ENCODE measurements at regions not wholly inside any gene's neighbourhood (a gene's known extent, or its start where the extent isn't known, plus 50 kb on each side); places are given as distances from the start of the nearest gene placed in this dataset.
A peak's percentile ranks its signal among the peaks of the same experiment; 100 is the strongest.

DNA sequence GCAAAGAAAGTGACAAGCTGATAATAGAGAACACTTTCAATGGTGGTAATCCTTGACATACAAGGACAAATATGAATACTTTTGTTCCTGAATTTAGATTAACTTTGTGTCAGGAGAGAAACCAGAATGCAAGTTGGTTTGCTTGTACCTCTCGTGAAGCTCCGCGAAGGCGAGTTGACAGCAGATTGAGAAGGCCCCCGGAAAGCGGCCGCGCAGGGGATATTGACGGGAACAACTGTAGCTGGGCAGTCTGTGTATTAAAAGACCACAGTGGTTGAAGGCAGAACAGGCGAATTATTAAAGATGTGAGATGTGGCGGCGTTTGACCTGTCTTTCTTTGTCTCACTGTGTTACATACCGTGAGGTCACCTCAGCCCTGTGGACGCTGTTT is 175.8 kb upstream of the RALGAPA2 start:
- DNase-seq (ENCODE audit: low read depth in 1 of 2, low spot score in 1 of 2): no peak

DNA sequence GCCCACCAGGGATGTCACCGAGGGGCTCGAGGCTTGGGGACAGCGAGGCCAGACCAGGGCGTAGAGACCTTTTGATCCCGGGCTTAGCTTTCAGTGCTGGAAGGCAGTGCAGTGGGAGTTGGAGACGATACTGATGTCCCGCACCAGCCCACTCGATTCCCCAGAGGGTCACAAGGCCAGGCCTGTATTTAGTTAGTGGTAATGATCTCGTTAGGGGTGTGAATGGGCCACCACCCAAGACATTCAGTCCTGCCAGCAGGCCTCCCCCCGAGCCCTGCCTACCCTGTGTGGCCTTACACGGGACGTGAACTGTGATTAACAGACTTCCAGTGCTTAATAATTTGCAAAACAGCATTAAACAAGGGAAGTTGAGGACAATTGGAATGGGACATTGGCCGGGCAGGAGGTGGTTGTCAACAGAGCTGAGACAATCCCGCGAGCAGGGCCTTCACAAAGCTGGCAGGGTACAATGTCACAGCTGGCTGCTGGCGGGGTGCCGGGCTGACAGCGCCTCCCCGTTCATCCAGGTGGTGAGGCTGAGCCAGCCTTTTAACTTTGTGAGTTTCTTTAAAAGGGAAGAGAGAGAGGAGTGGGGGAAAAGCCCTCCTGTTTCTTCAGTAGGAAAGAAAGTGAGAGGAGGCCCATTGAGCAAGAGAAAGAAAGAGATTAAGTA is 175.3 kb upstream of the RALGAPA2 start:
- no peak for DNase-seq (ENCODE audit: low read depth in 1 of 2, low spot score in 1 of 2)

DNA sequence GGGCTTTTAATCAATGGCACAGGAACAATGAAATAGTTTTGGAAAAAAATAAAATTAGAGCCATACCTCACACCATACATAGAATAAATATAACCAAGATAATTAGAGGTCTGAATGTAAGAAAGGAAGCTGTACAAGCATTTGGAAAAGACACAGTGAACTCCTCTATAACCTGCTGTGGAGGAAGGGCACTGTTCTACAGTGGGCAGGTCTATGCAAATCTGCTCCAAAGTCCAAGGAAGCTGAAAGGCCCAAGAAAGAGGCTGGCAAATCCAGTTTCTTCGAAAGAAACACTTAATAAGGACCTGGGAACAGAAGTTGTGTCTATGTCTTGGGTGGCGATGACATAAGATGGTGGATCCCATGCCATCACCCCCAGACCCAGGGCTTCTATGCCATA is 169.4 kb upstream of the RALGAPA2 start:
- no peak for DNase-seq (ENCODE audit: low read depth in 1 of 2, low spot score in 1 of 2)

DNA sequence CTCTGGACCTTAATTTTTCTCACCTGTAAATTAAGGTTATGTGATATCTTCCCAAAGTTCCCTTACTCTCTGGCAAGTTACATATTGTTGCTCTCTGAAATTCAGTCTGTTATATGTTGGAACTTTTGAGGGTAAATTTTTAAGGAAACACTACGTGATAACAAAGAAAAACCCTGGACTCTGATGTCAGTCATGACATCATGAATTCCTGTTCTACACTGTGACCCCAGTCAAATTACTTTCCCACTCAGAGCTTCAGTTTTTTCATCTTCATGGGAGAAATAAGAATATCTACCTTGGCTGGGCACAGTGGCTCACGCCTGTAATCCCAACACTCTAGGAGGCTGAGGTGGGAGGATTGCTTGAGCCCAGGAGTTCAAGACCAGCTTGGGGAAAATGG is 164.6 kb upstream of the RALGAPA2 start:
- DNase-seq (ENCODE audit: low read depth in 1 of 2, low spot score in 1 of 2): no peak

DNA sequence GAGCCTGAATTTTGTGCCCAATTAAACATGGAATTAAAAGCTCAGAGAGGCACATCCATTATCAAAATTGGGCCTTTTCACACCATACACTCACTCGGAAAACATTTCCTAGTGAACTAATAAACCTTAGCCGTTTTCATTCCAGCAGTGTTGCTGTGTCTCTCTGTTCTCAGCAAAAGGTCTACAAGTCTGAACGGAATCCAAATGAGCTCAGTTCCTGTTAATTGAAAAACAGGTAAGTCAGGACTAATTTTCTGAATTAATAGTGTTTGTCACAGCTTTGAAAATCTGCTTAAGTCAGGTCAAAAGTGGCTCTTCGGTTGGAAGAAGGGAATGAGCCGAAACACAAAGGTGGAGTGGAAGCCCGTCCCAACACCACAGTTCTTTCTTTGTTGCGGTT is 163.3 kb upstream of the RALGAPA2 start:
- no peak for DNase-seq (ENCODE audit: low read depth in 1 of 2, low spot score in 1 of 2)

DNA sequence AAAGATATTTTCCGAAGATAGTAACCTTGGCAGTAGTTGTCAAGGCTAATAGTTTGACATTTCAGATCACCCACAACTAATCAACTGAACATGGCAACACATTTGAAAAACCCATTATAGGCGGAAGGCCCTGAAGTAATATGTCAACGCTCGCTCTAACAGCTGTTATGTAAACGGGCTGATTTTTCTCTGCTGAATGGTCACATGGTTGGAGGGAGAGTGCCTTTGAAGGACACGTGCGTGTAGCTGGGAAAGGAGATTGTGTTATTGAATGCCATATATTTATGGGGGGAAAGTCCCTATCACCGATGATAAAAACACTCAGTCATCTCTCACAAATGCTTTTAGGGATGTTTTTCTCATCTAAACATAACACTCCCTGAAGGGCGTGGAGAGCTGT is 160.0 kb upstream of the RALGAPA2 start:
- no peak for DNase-seq (ENCODE audit: low read depth in 1 of 2, low spot score in 1 of 2)

DNA sequence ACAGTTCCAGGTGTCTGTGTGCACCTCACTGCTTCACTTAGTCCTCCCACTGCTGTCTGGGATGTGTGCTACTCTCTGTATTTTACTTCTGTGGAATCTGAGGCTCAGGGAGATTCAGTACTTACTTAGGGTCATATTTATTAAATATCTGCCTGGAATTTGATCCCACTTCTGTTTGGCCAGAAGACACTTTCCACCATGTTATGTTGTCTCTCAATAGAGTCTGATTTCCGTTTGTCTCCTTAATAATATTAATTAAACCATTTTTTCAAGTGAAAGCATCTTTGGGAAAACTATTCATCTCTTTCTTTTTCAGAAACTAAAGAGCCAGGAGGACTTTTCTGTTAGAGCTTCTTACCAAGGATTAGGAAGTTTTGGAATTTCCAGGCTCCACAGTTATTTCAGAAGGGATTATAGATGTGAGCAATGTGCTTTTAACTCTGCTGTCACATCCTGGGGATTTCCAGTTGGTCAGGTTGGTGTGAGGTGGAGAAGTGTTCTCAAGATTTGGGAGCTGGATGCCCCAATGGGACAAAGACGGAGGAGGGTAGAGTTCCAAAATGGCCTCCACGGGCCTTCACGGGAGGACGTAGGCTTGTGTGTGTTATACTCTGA is 156.8 kb upstream of the RALGAPA2 start:
- no peak for DNase-seq (ENCODE audit: low read depth in 1 of 2, low spot score in 1 of 2)

DNA sequence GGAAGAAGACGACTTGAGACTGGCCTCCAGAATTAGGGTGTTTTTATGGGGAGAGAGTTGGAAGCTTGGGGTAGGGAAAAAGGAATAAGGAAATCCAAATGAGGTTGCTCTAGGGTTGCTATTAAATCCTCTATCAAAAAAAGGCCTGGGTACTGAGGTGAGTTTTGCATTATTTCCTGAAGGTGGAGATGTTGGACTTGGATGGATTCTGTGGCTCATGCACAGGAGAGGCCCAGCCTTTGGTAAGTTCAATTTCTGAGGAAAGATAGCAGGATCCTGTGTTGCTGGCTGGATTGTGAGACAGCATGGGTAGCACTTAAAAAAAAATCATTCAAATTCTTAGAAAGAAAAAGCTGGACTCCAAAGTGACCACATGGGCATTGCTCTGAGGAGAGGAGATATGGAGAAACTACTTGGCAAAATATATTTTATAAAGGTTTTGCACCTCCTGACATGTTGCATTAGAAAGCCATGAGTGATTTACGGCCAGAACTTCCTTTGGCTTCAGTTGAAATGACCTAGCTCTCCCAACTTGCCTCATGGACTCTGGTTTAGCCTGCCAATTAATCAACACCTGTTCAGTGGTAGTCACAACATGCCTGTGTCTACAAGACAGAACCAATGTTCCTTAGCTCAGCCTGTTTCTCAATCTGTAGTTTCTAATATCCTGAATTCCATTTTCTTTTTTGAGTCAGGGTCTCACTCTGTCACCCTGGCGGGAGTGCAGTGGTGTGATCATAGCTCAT is 152.1 kb upstream of the RALGAPA2 start:
- DNase-seq (ENCODE audit: low read depth in 1 of 2, low spot score in 1 of 2): no peak

DNA sequence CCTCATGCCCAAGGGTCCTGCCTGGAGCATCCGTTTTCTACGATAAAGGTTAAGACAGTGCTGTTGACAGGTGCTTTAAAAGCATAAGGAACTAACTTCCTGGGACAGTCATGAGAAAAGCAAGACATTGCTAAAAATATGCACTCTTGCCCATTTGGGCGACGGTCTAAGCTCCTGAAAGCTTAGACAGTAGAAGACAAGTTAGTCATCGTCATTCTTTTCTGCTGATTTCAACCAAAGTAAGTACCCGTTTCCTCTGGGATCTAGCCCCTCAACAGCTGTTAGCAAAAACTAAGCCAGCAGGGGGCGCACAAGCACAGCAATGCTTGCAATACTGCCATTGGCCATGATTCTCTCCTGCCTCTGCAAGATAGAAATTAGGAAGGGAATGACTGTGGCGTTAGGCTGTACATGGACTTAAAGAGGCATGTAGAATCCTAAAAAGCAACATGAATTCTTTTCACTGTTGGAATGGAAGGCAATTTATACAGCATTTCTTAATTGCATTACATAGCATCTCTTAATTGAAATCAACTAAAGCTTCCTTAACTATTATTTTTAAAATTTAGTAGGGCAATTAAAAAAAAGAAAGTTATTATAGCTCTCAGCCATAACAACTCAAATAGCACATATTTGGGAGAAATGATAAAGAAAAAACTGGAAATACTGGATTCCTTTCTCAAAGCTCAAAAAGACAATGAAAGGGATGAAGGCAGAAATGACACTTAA is 147.8 kb upstream of the RALGAPA2 start:
- peak; percentile 56 to 72 for DNase-seq (ENCODE audit: low read depth in 1 of 2, low spot score in 1 of 2)

DNA sequence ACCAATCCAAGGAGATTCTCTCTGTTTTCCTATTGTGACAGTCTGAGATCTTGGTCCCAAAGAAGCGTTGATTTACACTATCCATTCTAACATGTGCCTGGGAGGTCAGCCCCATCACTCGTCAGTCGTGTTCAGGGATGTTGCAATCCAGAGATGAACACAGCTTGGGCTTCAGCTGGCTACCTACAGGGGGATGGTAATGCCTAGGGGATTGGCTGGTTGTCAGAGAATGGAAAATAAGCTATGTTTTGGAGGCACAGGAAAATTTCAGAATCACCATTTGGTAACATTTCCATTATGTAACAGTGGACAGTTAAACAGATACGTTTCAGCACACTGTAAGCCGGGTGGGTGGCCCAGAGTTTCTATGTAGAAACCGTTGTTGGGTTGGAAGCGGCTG is 147.1 kb upstream of the RALGAPA2 start:
- no peak for DNase-seq (ENCODE audit: low read depth in 1 of 2, low spot score in 1 of 2)

DNA sequence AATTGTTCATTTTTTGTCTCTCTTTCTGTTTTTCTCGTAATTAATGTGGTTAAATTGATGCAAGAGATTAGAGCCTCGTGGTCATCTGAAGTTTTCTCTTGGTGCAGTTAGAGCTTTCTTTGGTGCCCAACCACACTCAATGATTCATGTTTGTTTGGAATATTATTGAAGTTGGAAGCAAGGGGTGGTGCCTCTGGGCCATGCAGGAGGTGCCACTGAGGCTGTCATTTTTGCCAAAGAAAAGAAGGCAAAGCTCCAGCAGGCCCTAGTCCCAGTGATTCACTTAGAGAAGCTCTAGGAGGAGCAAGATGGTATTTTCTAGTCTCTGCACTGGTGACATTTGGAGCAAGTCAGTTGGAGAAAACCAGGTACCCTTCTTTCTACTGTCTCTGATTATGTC is 144.5 kb upstream of the RALGAPA2 start:
- no peak for DNase-seq (ENCODE audit: low read depth in 1 of 2, low spot score in 1 of 2)

DNA sequence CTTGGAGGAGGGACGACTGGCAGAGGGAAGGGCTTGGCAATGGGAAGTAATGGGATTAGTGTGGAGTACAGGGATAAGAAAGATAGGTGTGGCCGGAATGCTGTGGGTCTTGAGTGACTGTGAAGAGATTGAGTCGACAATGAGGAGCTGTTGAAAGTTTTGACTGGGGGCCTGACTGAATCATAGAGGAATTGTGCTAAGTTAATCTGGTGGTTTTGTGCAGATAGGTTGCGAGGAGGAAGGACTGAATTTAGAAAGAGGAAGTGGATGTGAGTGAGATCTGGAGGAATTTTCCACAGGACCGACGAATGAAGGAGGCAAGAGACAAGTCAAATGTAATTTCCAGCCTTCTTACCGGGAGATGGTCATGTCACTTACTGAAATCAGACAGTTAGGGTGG is 143.9 kb upstream of the RALGAPA2 start:
- no peak for DNase-seq (ENCODE audit: low read depth in 1 of 2, low spot score in 1 of 2)

DNA sequence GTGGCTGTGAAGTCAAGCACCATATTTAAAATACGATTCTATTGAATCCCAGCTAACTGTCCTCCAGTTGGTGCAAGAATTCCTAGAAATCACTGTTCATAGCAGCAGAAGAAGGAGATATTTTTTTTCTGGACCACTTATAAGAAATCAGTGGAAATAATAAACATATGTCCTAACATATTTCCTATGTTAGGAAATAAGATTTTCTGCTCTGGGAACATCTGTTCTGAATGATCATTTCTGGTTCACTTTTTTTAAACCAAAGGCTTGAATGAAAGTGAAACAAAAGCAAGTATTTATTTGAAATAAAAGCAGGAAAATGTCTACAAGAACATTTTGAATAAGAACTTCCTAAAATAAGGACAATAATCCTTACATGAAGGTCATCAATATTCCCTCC is 138.9 kb upstream of the RALGAPA2 start:
- no peak for DNase-seq (ENCODE audit: low read depth in 1 of 2, low spot score in 1 of 2)

DNA sequence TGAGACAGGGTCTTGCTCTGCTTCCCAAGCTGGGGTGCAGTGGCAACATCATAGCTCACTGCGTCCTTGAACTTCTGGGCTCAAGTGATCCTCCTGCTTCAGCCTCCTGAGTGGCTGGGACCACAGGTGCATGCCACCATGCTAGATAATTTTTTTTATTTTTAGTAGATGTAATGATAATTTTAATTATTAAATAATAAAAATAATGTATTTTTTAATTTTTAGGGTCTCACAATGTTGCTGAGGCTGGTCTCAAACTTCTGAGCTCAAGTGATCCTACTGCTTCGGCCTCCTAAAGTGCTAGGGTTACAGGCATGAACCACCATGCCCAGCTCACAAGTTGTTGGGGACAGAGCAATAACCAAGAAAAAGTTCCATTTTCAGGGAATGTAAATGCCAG is 138.0 kb upstream of the RALGAPA2 start:
- DNase-seq (ENCODE audit: low read depth in 1 of 2, low spot score in 1 of 2): no peak

DNA sequence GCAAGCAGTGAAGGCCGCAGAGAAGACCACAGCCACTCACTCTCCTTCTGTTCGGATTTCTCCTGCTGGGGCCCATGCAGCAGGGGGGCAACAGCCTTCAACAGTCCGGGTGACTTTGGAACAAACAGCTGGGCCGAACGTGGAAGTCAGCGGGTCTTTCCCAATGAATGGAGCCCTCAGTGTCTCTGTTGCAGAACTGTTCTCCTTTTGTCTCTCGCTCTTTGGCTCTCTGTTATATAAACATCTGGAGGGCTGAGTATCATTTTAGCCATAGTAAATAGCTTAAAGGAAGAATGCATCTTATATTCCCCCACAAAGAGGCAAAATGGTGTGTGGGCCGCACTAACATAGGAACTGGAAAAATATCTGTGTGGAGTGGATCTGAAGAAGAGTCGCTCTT is 136.7 kb upstream of the RALGAPA2 start:
- DNase-seq (ENCODE audit: low read depth in 1 of 2, low spot score in 1 of 2): no peak

DNA sequence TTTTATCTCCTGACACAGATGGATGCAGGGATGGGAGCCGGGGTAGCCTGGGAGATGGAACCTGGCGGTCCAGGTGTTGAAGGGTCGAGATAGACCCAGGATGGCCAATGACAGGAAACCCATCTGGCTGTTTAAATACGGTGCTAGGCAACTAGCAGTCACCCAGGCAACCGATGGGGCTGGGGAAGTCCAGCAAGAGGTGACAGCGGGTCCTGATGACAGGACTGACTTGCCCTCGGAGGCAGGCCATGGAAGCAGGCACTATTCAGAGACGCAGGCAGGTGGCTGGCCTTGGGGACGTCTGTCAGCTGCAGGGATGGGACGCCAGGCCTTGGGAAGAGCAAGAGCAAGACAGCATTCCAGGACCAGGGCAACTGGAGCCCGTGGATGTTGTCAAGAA is 135.4 kb upstream of the RALGAPA2 start:
- no peak for DNase-seq (ENCODE audit: low read depth in 1 of 2, low spot score in 1 of 2)

DNA sequence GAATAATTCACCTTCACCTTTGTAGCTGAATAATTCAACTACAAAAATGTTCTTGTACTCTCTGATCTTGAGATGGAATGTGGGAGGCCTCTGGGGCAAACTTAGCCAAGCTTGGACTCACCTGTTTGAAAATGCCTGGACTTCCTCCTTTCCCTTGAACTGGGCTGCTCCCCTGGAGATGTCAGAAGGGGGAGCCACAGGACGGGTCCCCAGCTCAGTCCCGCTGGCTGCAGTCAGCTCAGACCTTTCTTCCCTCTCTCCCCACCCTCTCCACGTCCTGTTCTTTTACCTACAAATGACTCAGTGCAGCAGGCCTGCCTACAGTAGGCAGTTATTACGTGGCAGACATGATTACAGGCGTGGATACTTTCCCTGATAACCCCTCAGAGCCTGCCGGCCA is 131.5 kb upstream of the RALGAPA2 start:
- DNase-seq (ENCODE audit: low read depth in 1 of 2, low spot score in 1 of 2): no peak

DNA sequence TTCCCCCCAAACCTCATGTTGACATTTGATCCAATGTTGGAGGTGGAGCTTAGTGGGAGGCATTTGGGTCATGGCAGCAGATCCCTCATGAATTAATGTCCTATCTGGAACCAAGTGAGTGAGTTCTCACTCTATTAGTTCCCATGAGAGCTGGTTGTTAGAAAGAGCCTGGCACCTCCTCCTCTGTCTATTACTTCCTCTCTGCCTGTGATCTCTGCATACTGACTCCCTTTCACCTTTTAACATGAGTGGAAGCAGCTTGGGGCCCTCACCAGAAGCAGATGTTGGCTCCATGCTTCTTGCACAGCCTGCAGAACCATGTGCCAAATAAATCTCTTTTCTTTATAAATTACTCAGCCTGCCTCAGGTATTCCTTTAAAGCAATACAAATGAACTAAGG is 127.3 kb upstream of the RALGAPA2 start:
- no peak for DNase-seq (ENCODE audit: low read depth in 1 of 2, low spot score in 1 of 2)

DNA sequence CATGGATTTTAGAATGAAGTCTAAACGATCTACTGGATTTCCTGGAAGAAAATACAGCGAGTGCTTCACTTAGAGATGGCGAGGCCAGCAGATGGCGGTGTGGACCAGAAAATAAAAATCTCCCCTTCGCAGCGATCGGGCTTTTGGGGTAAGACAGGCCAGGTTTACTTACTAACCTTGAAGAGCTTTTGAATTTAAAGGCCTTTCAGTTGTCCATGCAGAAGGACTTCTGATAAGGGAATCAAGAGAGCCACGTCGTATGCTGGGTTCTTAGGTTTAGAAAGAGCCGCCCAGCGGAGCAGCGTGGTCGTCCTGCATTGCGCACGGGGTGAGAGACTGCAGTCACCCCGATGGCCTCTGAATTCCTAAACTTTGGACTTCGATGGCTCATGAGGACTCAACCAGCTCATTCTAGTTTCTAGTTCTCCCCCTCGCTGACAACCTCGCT is 125.2 kb upstream of the RALGAPA2 start:
- peak in 1 of 2 donors; percentile 18 for DNase-seq (ENCODE audit: low read depth in 1 of 2, low spot score in 1 of 2)

DNA sequence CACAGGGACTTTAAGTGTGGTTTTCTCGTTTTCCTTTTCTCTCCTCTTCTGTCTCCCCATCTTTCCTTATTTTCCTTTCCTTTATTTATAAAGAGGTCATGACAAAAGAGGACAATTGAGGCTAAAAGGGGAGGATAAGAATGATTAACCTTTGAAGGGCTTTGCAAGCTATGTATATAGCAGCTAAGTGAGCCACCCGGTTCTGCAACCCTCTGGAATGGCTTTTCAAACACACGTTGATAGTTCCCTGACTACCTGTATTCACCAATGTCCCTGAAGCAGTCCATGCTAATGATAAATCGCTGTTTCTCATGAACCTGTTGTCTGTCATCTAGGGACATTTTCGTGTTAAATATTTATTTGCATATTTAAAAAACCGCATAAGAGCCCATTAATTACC is 124.4 kb upstream of the RALGAPA2 start:
- DNase-seq (ENCODE audit: low read depth in 1 of 2, low spot score in 1 of 2): no peak

DNA sequence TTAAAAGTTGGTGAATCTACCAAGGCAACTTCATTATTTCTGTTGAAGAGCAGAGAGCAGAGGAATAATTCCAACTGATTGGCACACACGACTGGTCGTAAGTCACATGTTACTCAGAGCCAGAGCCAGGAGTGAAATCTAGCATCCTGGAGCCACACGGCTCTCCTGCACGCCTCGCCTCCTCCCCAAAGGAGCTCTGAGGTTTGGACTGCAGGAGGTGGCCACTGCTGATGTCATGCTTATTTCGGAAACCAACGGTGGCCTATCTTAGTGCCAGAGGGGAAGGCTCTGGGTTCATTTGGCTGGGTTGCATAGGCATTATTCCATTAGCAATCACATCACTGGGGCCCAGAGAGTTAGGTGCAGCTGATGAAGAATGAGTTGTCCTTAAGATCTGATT is 123.5 kb upstream of the RALGAPA2 start:
- no peak for DNase-seq (ENCODE audit: low read depth in 1 of 2, low spot score in 1 of 2)

DNA sequence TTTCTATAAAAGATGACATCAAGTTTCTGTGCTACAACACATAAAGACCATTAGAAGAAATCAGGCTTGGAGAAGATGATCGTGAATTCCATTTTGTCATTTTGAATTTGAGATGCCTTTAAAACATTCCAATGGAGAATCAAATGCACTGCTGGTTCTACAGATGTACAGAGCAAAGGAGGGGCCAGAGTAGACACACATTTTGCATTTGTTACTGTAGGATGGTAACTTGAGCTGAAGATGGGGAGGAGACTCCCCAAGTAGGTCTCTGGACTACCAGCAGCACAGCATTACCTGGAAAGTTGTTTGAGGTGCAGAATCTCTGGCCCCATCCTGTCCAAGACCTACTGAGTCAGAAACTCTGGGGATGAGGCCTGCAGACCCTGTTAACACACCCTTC is 121.6 kb upstream of the RALGAPA2 start:
- DNase-seq (ENCODE audit: low read depth in 1 of 2, low spot score in 1 of 2): no peak
